ENCODE measurements at regions not wholly inside any gene's neighbourhood (a gene's known extent, or its start where the extent isn't known, plus 50 kb on each side); places are given as distances from the start of the nearest gene placed in this dataset.

DNA sequence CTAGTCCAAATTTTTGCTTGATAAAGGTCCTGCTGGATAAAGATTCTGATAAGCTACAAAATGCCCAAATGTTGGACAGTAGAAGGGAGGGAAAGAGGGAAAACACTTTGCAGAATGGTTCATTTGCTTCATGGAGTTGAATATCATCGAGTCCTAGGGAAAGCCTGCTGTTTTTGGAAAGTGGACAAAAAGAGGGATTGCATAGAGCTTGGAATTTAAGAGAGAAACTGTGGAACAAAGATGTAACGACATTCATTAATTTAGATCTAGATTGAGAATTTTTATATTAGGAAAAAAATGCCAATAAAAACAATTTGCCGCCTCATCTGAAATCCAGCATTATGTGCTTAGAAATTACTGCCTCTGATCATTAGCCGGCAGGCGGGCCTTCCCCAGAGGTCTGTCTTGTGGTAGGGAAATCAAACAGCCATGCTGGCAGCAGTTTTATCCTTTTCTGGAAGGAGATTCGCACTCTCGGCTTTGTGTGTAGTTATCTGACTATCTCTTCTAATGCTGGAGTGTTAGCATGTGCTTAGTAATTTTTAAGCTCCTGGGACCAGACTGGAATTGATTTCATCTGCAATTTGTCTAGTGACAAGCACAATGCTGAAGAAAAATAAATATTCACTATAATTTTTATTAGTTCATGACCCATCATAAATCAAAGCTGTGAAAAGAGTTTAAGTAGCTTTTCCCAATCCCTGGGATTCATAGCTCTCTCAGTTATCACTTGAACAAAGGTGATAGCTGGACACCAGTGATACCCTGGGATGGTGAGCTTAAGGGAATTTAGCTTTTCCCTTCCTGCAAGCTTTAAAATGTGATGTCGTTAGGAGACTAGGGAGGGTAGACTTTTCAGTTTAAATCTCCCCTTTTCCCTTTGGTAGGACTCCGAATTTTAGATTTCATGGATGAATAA lies 329.5 kb downstream of the PRL start:
- DNase-seq, result no peak

DNA sequence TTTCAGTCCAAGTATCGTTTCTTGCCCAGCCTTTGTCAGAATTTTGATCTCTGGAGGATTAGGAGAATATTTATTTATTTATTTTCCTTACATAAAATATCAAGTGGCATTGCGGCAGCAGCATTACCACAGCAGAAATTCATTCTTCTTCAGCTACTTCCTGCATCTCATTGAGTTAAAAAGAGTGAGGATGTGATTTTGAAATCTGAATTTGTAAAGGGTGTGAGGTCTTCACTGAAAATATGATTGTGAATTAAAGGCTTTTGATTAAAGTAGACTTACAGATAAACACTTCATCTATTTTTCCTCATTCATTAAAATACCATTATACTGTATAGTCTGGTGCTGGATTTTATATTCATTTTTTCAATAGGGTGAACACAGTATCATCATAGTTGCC lies 328.4 kb downstream of the PRL start:
- DNase-seq, result no peak

DNA sequence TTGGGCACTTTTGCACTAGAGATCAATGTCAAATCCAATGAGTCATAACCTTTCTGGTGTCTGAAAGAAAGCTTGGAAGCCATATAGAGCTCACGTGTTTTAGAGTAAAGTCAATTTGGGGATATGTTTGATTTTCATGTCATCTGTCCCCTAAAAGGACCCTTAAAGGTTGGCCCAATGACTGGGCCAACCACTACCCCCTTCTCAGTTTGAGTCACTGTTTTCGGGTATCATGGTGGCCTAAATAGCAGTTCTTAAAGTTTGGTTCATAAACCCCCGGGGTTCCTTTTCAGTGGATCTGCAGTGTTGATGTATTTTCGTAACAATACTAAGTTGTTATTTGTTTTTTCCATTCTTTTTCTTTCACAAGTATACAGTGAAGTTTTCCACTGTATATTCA lies 327.6 kb downstream of the PRL start:
- no peak for DNase-seq

DNA sequence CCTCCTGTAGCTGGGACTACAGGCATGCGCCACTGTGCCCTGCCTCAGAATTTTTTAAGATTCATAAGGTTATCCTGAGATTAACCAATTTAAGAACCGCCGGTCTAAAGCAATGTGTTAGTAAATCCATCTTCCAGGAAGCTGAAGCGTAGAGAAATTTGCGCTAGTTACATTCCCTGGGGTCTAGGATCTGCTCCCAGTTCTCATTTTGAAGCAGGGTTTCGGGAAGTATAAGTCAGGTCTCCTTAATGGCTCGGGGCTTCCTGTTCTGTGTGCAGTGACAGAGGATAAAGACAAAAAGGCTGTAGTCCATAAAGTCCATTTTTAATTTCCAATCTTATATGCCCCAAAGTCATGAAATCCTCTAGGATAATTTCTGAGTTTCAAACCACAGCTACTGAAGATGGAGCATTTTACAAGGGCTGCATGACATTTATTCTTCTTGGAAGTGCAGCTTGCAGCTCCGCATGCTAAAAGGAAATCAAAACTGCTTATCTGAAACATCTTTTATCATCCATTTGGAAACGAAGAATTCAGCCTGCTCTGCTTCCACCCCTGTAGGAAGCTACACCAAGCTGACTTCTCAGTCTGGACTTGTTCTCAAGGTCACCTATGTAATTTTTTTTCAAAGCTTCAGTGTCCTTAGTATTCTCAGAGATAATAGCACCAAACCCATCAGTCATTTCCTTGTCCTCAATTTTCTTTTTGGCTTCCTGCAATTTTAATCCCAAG lies 326.1 kb downstream of the PRL start:
- DNase-seq, result no peak

DNA sequence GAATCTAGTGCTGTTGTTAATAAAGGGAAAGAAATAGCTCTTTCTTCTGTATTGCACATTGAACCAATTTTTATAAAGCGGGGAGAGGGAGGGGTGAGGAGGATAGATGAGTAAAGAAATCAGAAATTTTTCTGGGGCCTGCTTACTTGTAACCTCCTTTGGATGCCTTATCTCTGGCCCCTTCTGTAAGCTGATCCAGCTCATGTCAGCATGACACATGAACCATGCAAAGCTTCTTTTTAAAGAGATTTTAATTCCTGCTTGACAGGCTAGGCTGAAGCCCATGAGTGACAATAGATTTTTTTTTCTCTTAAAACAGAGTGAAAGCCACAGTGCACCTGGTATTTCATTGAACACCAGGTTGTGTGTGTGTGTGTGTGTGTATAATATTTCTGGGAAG lies 325.3 kb downstream of the PRL start:
- DNase-seq, result no peak

DNA sequence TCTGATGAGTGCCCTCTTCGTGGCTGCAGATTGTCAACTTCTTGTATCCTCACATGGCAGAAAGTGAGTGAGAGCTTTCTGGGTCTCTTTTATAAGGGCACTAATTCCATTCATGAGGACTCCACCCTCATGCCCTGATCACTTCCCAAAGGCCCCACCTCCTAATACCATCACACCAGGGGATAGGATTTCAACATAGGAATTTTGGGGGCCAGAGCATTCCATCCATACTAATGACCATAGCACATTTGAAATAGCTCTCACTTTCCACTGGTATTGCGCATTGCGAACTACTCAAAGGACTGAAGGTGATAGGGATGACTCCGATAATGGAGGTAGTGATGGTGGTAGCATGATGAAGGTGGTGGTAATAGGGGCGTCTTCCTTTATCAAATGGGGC lies 324.3 kb downstream of the PRL start:
- no peak for DNase-seq

DNA sequence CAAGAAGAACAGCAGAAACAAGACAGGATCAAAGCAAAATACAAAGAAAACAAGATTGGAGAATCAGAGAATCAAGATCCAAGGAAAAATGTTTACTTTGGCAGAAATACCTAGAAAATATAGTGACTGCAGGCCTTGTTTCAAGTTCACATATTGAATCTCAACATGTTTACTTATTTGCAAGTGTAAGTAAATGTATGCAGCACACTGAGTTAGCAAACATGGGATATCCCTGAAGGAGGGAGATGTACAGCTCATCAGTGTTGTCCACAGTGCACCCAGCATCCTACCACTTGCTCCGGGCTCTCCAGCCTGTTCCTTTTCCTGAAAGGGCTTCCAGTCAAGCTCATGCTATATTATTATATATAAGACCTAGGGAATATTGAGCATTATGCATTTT lies 319.5 kb downstream of the PRL start:
- no peak for DNase-seq

DNA sequence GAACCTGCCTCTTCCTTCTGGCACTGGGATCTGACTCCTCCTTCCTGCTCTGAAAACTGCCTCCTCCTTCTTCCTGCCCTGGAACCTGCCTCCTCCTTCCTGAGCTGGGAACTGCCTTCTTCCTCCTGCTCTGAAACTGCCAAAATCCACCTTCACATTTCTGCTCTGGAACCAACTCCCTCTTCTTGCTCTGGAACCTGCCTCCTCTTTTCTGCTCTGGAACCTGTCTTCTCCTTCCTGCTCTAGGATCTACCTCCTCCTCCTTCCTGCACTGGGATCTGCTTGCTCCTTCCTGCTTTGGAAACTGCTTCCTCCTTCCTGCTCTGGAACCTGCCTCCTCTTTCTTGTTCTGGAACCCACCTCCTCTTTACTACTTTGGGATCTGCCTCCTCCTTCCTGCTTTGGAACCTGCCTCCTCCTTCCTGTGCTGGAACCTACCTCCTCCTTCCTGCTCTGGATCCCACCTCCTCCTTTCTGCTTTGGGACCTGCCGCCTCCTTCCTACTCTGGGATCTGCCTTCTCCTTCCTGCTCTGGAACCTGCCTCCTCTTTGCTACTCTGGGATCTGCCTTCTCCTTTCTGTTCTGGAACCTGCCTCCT lies 315.5 kb downstream of the PRL start:
- no peak for DNase-seq

DNA sequence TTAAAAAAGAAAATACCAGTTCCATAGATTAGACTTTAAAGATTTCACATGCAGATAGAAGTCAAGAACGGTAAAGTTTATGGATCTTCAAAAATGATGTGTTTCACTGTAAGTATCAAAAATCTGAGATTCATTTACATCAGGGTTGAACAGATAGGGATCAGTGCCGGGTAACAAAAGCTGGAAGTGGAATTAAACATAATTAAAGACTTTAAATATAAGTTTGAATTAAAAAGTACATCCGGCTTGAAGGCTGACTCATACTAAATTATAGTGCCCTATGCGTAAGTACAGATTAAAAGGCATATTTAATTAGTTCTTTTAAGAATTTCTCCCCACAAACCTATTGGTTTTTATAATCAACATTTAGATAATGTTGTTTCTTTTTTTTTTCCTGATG lies 312.7 kb downstream of the PRL start:
- no peak for DNase-seq

DNA sequence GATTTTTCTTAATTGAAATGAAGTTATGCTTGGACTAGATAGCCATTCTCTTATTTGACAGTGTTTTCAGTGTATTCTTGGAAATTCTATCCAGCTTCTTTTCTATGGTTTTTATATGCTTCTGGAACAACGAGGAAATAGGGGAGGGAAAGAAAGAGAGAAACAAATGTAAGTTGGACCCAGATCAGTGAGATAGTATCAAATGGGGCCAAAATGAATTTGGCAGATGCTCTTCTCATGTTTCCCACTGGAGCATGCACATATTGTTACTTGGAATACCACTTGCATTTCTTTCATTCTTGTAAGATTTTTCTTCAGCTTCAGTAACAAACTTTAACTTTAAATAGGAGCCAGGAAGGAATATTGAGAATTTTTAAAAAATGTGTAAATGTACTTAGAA lies 312.3 kb downstream of the PRL start:
- no peak for DNase-seq

DNA sequence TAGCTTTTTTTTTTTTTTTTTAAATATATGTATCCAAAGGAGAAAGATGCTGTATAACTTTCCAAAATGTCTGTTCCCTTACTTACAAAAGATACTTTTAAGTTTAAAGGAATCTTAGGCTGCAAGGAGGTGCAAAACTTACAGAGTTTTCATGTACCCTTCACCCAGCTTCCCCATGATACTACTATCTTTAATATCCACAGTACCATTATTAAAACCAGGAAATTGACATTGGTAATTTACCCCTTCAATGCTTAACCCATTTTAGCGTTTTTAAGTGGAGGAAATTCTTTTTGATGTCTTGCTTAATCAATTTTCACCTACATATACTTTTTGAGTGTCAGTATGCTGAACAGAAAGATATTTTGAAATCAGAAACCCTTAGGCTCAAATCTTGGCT lies 310.9 kb downstream of the PRL start:
- DNase-seq, result no peak

DNA sequence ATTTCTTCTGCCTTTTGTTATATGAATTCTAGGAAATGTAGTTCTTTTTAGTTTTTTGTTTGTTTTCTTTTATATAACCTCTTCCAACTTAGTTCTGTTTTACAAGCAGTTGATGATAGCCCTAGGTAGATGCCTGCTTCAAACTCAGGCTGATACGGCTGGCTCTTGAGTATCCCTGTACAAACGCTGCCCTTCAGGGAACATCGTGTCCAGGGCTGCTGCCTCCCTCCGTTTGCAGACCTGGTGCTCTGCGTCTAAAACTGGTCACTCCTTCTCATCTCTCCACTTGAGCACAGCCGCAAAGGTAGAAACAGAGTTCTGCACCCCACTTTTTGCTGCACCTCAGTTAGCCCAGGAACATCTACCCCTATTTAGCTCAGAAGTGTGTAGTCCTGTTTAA lies 310.1 kb downstream of the PRL start:
- DNase-seq, result no peak

DNA sequence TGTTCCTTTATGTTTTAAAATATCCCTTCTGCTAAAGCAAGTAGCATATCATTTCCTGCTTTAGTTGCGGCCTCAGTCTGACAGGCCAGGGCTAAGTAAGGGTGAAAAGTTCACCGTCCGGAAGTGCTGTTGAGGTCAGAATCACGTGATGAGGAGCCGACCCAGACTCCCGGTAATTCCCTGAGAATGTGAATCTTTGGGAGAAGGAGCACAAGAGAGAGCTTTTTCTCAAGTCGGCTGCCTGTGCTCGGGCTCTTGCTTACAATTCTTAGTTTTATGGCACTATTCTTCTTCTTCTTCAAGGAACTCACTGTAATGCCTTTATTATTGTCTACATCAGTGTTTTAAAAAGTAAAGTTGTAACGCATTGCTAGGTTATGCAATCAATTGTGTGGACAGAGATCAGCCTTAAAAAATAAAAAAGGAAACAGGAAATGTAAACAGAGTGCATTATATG lies 309.3 kb downstream of the PRL start:
- DNase-seq, result peak in 1 of 5 experiments; percentile 39

DNA sequence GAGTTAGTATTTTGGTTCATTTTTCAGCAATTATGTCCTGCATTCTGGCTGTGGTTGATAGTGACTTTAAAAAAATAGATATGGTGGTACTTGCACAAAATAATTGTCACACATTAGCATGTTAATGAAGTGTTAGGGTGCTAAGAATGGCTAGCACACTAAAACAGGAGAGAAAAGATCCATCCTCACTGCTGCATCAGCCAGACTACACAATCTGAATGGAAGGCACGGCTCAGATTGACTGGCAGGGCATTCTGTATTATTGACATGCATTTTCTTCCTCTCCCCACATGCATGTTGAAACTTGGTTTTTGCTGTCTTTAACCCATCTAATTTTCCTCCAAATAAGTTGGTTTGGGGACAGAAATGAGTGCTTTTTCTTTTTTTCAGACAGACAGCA lies 306.3 kb downstream of the PRL start:
- DNase-seq, result no peak

DNA sequence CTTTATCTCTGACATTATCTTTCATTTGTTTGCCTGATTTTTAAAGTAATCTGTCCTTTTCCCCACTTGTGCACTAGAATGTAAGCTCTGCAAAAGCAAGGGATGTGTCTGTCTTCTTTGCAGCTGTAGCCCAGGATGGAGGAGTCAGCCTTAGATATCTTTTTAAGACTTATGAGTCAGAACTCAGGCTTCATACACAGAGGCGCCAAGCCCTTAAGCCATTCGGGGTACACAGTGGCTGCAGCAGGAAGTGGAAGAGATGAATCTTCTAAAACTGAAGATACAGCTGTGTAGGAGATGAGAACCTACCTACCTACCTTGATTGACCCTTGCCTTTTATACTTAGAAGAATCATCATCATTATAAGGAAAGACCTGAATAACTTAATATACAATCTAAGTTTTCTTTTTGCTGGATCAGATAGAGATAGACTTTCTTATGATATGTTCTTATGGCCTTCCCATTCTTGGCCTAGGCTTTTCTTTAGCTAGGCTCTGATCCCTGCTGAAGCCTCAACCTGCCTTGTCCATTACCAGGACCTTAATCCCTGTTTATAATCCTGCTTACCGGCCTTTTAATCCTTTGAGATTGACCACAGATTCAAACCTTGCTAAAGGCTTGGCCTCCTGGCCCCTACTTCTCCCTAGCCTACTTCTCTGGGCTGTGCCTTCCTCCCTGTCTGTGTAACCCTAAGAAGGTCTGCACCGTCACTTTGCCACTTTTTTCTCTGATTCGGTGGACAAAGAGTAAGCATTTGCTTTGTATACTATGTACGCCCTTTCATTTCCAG lies 304.5 kb downstream of the PRL start:
- peak in 1 of 5 experiments; percentile 37 for DNase-seq

DNA sequence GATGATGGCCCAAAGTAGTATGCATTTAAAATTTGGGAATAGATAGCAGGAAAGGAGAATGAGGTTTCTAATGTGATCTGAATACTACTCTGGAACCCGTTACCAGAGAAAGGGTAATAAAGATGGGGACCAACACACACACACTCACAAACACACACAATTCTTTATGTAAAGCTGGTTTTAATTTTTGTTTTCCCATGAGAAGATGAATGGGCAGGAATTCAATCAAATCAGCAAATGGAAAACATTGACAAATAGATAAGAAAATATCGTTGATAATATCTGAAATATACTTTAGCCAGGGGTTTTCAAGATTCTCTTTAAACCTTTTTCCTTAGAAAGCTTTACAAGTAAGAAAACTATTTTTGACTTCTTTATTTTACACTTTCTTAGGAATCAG lies 303.0 kb downstream of the PRL start:
- no peak for DNase-seq

DNA sequence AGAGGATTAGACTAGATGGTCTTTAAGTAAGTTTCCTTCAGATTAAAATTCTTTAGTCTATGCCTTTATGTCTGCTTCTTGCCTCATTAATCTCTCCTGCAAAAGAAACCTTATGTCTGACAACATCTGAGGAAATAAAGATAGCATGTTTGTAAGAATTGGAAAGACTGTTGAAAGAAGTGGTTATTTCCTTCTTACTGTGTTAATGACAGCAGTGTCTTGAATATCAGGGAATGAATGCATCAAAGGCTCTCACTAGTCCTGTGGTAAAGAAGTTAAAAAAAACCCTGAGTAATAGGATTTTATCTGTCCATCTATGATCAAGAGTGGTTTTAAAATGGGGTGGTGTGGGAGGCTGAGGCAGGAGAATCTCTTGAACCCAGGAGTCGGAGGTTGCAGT lies 302.0 kb downstream of the PRL start:
- DNase-seq, result no peak

DNA sequence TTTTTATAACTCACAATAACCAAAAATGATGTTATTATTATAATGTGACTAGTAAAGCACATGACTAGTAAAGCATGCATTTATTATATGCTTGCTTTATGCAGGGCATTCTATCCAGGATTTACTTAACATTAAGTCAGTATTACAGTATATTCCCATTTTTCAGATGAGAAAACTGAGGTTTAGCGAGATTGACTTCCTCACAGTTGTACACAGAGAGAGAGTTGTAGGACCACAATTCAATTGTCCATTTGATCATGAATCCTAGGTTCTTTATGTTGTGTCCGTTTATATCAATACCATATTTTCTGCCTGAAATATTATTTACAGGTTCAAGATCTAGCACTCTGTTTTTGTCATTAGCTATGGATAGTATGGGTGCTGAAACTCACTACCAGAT lies 301.5 kb downstream of the PRL start:
- DNase-seq, result no peak

DNA sequence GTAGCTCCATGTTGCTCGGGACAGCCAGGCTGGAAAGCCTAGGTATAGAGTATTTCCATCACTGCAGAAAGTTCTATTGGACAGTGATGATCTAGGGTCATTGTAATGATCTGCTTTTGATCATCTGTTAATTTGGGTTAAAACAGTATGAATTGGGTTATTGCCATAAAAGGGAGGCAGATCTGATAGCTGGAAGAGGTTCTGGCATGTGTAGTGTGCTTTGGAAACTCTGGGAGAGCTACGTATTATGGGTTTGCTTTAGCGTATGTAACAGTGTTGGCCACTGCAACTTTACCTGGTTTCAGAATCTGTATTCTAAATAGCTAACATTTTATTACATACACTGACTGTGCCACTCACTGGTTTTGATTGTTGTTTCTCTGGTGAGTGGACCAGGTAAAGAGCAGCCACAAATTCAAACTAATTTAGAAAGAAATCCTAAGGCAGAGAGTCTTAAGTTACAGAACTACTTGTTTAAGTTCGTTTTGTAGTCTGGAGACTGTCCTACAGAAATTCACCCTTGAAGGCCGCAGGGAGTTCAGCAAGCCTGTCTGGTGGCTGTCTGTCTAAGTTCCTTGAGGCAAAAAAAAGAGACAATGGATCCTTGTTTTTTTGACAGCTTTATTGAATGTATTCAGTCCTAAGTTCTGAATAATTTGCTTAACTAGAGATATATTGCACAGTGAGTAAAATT lies 300.3 kb downstream of the PRL start:
- DNase-seq, result no peak

DNA sequence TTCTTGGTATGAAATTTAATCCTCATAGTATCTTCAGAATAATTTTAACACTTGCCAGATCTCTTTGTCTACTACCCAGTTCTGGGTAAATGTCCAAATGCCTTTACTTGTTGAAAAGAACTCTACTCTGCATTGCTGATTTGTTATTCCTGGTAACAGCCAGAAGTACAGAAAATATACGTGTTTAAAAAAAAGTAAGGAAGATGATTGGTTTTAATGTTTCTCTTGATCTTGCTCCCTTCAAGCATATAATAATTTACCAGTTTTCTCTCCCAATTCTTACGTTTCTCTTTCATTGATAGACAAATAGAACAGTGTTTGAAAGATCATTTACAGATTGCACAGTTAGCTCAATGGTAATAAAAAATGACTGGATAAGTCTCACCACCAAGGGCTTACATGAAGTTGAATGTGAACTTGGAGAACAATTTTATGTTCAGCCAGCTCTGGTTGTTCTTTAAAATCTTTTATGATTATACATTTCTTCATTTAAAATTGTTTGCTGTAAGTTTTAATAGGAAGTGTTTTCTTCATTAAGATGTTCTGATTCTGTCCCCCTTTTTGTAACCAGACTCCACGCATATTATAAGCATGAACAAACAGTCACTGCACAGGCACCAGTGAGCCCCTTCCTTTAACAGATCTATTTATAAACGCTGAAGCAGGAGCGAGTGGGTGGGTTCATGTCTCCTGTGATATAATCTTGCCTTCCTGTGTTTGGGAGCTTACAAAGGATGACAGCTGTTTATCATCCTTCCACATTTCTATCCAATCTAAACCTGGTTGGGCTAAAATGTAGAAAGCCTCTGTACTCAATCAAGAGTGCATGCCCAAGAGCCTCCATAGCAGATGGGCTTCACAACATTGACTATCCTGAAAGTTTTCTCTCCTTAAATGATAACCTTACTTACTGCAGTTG lies 299.5 kb downstream of the PRL start:
- DNase-seq, result no peak

DNA sequence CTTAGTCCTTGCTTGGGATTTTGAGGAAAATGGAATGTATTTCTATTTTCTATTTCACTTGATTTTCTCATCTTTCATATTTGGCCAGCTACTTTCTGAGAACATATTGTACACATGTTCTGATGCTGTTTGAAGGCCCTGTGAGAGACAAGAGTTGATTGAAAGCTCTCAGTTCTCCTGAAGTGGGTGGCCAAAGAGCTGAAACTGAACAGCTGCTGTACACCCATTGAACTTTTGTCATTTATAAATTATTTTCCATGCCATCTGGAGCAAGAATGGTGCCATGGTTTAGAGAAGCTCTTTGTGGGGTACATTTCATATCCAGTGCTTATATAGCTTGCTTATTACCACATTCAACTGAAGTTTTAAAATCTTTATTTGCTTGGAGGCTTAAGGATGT lies 298.3 kb downstream of the PRL start:
- no peak for DNase-seq
